ENCODE measurements at regions not wholly inside any gene's neighbourhood (a gene's known extent, or its start where the extent isn't known, plus 50 kb on each side); places are given as distances from the start of the nearest gene placed in this dataset.
A peak's percentile ranks its signal among the peaks of the same experiment; 100 is the strongest.

DNA sequence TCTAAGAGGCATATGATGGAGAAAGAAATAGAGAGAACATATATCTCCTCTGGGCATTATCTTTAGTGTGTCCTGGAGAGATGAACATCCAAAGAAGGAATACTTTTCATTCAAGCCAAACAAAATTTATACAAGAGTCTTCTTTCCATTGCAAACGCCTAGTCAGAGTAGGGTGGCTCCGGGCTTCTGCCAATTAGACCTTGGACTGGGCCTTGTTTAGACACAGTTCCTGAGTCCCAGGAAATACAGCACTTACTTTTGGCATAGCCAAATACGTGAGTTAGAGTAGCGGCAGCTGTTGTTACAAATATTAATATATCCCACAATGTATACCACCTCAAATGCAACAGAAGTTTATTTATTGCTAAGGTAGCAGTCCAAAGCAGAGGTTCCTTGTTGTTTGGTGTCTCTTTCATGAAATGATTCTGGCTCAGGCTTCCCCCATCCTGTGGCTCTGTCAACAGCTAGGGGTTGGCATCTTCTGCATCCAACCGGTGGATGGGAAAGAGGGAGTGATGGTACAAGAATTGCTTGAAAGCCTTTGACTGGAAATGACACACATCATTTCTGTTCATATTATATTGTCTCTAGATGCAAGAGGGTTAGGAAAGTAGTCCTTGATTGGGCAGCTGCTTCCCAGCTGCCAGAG is 148.0 kb upstream of the SPACA1 start:
- DNase-seq (ENCODE audit: low read depth, low spot score) (no peak), FAIRE-seq (no peak)
- Histone ChIP-seq H3K9me3 (replicated peaks; ENCODE audit: control insufficient read depth, insufficient read depth, low read length) (no peaks in the 10 kb centered on the region), H3K79me2 (ENCODE audit: control insufficient read depth, insufficient read depth, low read length) (no peaks in the 10 kb centered on the region), H3K27me3 (ENCODE audit: control insufficient read depth in 2 of 2, insufficient read depth in 2 of 2, low read length in 2 of 2) (no peaks in the 10 kb centered on the region), H3K27ac (ENCODE audit: insufficient read depth, low read depth, low read length) (no peak overlapping the region), H3K4me1 (ENCODE audit: control insufficient read depth, extremely low read depth, insufficient read depth, low read length) (no peaks in the 10 kb centered on the region), H2AFZ (ENCODE audit: low read depth, low read length) (no peak overlapping the region), H3K9ac (replicated peaks; ENCODE audit: extremely low read depth, insufficient read depth, low read length) (no peak overlapping the region), H3K4me3 (replicated peaks in 1 of 3; ENCODE audit: insufficient read depth in 1 of 3, low read depth in 1 of 3, low read length in 3 of 3) (no peak overlapping the region), H3K4me2 (ENCODE audit: insufficient read depth, low read length) (no peak overlapping the region), H4K20me1 (replicated peaks; ENCODE audit: control insufficient read depth, extremely low read depth, insufficient read depth, low read length) (no peaks in the 10 kb centered on the region), H3K36me3 (ENCODE audit: control insufficient read depth in 2 of 2, extremely low read depth in 1 of 2, insufficient read depth in 2 of 2, low read length in 2 of 2) (no peaks in the 10 kb centered on the region), H3K9me1 (replicated peaks; ENCODE audit: control insufficient read depth, extremely low read depth, insufficient read depth, low read length) (no peaks in the 10 kb centered on the region)
- POLR2A ChIA-PET: no interaction called here
- intact Hi-C loops (cut with micrococcal nuclease): no loop called here
- dilution Hi-C loops (cut with MboI; ENCODE audit: extremely low pct_ligation_motif_present, low sequenced_read_pairs): no loop called here
- no peak for TF ChIP-seq EZH2 (IDR thresholded peaks at IDR 0.05; ENCODE audit: borderline replicate concordance, low read depth, low read length, severe bottlenecking)
- no peak for TF ChIP-seq FOS (IDR thresholded peaks at IDR 0.05; ENCODE audit: borderline replicate concordance, insufficient read depth, low read length)
- TF ChIP-seq GATA2 (IDR thresholded peaks at IDR 0.05; ENCODE audit: insufficient read depth, insufficient read length, low read depth, low read length): no peak
- TF ChIP-seq POLR2A (IDR thresholded peaks at IDR 0.05; ENCODE audit: low read depth, low read length): no peak
- no peak for TF ChIP-seq POLR2AphosphoS5 (IDR thresholded peaks at IDR 0.05; ENCODE audit: insufficient read depth, low read depth, low read length)
- CTCF ChIA-PET: no interaction called here
- no TSS peak for BruUV-seq (replicated peaks)

DNA sequence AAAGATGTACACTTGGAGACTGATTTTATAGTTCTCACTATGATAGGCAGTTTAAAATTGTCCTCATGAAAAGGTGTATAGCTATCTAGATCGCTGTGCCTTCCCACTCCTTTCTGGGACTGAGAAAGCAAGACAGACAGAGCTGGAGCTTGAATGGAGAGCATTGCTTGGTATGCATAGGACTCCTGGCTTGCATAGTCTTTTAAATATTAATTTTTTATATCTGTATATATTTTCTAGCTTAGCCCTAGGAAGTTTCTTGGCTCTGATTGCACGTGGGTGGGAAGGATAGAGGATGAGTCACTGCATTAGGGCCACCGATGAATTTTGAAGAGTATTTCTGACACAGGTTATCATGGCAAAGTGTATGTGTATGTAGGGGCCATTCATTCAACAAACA is 150.0 kb upstream of the SPACA1 start:
- Histone ChIP-seq H3K4me1 (ENCODE audit: control insufficient read depth, extremely low read depth, insufficient read depth, low read length) (no peaks in the 10 kb centered on the region), H3K9ac (replicated peaks; ENCODE audit: extremely low read depth, insufficient read depth, low read length) (no peak overlapping the region), H3K9me3 (replicated peaks; ENCODE audit: control insufficient read depth, insufficient read depth, low read length) (no peaks in the 10 kb centered on the region), H3K79me2 (ENCODE audit: control insufficient read depth, insufficient read depth, low read length) (no peaks in the 10 kb centered on the region), H3K27ac (ENCODE audit: insufficient read depth, low read depth, low read length) (no peak overlapping the region), H3K4me2 (ENCODE audit: insufficient read depth, low read length) (no peak overlapping the region), H2AFZ (ENCODE audit: low read depth, low read length) (no peak overlapping the region), H3K36me3 (ENCODE audit: control insufficient read depth in 2 of 2, extremely low read depth in 1 of 2, insufficient read depth in 2 of 2, low read length in 2 of 2) (no peaks in the 10 kb centered on the region), H4K20me1 (replicated peaks; ENCODE audit: control insufficient read depth, extremely low read depth, insufficient read depth, low read length) (no peaks in the 10 kb centered on the region), H3K4me3 (replicated peaks in 1 of 3; ENCODE audit: insufficient read depth in 1 of 3, low read depth in 1 of 3, low read length in 3 of 3) (no peak overlapping the region), H3K9me1 (replicated peaks; ENCODE audit: control insufficient read depth, extremely low read depth, insufficient read depth, low read length) (no peaks in the 10 kb centered on the region), H3K27me3 (ENCODE audit: control insufficient read depth in 2 of 2, insufficient read depth in 2 of 2, low read length in 2 of 2) (no peaks in the 10 kb centered on the region)
- no peak for FAIRE-seq
- POLR2A ChIA-PET: no interaction called here
- TF ChIP-seq POLR2A (IDR thresholded peaks at IDR 0.05; ENCODE audit: low read depth, low read length) (no peak), FOS (IDR thresholded peaks at IDR 0.05; ENCODE audit: borderline replicate concordance, insufficient read depth, low read length) (peak; percentile 58)
- intact Hi-C loops (cut with micrococcal nuclease) (no loop called here), dilution Hi-C loops (cut with MboI; ENCODE audit: extremely low pct_ligation_motif_present, low sequenced_read_pairs) (no loop called here)
- peak; percentile 11 for DNase-seq (ENCODE audit: low read depth, low spot score)
- no TSS peak for BruUV-seq (replicated peaks)
- CTCF ChIA-PET: interaction anchor here (0.8 to 1.8 kb wide), 4 partner anchors 10 to 595 kb away, joined by 3 to 4 read pairs (median 3); no protein-coding TSS in a partner anchor
